ENCODE measurements at regions not wholly inside any gene's neighbourhood (a gene's known extent, or its start where the extent isn't known, plus 50 kb on each side); places are given as distances from the start of the nearest gene placed in this dataset.

GRCh38 chr7:19269301-19269700, 124.1 kb upstream of the FERD3L start:
- Histone ChIP-seq H3K4me1 (ENCODE audit: control insufficient read depth in 2 of 2, insufficient read depth in 2 of 2, low read length in 2 of 2) (no peaks in the 10 kb centered on the region), H3K36me3 (replicated peaks in 1 of 2; ENCODE audit: control extremely low read depth in 1 of 2, control insufficient read depth in 1 of 2, extremely low read depth in 1 of 2, insufficient read depth in 2 of 2, low read length in 1 of 2) (no peaks in the 10 kb centered on the region), H3K9me3 (ENCODE audit: control extremely low read depth in 1 of 3, control insufficient read depth in 2 of 3, insufficient read depth in 1 of 3, low read length in 2 of 3) (peaks cover 0 to 3% (median 0%) of the 10 kb centered on the region in 3 donors), H3K79me2 (ENCODE audit: control insufficient read depth, insufficient read depth, low read length) (no peaks in the 10 kb centered on the region), H4K20me1 (ENCODE audit: control insufficient read depth, insufficient read depth, low read length, poor library complexity, severe bottlenecking) (no peaks in the 10 kb centered on the region), H2AFZ (ENCODE audit: insufficient read depth, low read depth, low read length, poor library complexity, severe bottlenecking) (no peak overlapping the region), H3K4me2 (replicated peaks; ENCODE audit: low read depth, low read length, poor library complexity, severe bottlenecking) (no peak overlapping the region), H3K27me3 (replicated peaks in 1 of 4; ENCODE audit: control extremely low read depth in 1 of 4, control insufficient read depth in 3 of 4, insufficient read depth in 4 of 4, low read length in 3 of 4) (no peaks in the 10 kb centered on the region), H3K4me3 (ENCODE audit: control extremely low read depth in 1 of 5, extremely low read depth in 1 of 5, insufficient read depth in 1 of 5, low read depth in 2 of 5, low read length in 4 of 5) (no peak overlapping the region), H3K27ac (ENCODE audit: low read length in 2 of 2) (no peak overlapping the region), H3K9ac (ENCODE audit: low read length) (no peak overlapping the region)
- no peak for DNase-seq
- H3K4me3 Mint-ChIP-seq: no peak overlapping the region
- intact Hi-C loops (cut with micrococcal nuclease): no loop called here
- no peaks in the 10 kb centered on the region for H3K9me3 Mint-ChIP-seq (ENCODE audit: insufficient read depth)
- ChIA-PET POLR2A (no interaction called here), CTCF (no interaction called here)
- H3K27ac Mint-ChIP-seq: no peak overlapping the region
- no peaks in the 10 kb centered on the region for H3K27me3 Mint-ChIP-seq
- no peaks in the 10 kb centered on the region for H3K4me1 Mint-ChIP-seq
- TF ChIP-seq EZH2 (IDR thresholded peaks at IDR 0.05; ENCODE audit: borderline replicate concordance, insufficient read depth, low read depth, low read length, poor library complexity, severe bottlenecking) (no peak), CTCF (IDR thresholded peaks at IDR 0.05) (no peak)
- no peak for ATAC-seq (ENCODE audit: low read depth)

- no peak overlapping the region for H3K4me3 Mint-ChIP-seq
- no peaks in the 10 kb centered on the region for H3K9me3 Mint-ChIP-seq (ENCODE audit: insufficient read depth)
- no peak overlapping the region for H3K27ac Mint-ChIP-seq
- H2AFZ ChIP-seq (ENCODE audit: insufficient read depth, low read depth, low read length, poor library complexity, severe bottlenecking): no peak overlapping the region
- no peak for TF ChIP-seq CTCF (IDR thresholded peaks at IDR 0.05)
- TF ChIP-seq EZH2 (IDR thresholded peaks at IDR 0.05; ENCODE audit: borderline replicate concordance, insufficient read depth, low read depth, low read length, poor library complexity, severe bottlenecking): no peak
- no peaks in the 10 kb centered on the region for H3K4me1 ChIP-seq (ENCODE audit: control insufficient read depth in 2 of 2, insufficient read depth in 2 of 2, low read length in 2 of 2)
- H3K27me3 ChIP-seq (replicated peaks in 1 of 4; ENCODE audit: control extremely low read depth in 1 of 4, control insufficient read depth in 3 of 4, insufficient read depth in 4 of 4, low read length in 3 of 4): no peaks in the 10 kb centered on the region
- POLR2A ChIA-PET: no interaction called here
- H3K4me1 Mint-ChIP-seq: no peaks in the 10 kb centered on the region
- CTCF ChIA-PET: no interaction called here
- H4K20me1 ChIP-seq (ENCODE audit: control insufficient read depth, insufficient read depth, low read length, poor library complexity, severe bottlenecking): no peaks in the 10 kb centered on the region
- no peak overlapping the region for H3K4me2 ChIP-seq (replicated peaks; ENCODE audit: low read depth, low read length, poor library complexity, severe bottlenecking)
- H3K79me2 ChIP-seq (ENCODE audit: control insufficient read depth, insufficient read depth, low read length): no peaks in the 10 kb centered on the region
- ATAC-seq (ENCODE audit: low read depth) (no peak), DNase-seq (no peak)
- no peaks in the 10 kb centered on the region for H3K27me3 Mint-ChIP-seq
- intact Hi-C loops (cut with micrococcal nuclease): no loop called here
- H3K27ac ChIP-seq (ENCODE audit: low read length in 2 of 2): no peak overlapping the region
- H3K9me3 ChIP-seq (ENCODE audit: control extremely low read depth in 1 of 3, control insufficient read depth in 2 of 3, insufficient read depth in 1 of 3, low read length in 2 of 3): peaks cover 0 to 3% (median 0%) of the 10 kb centered on the region in 3 donors
- WGBS (ENCODE audit: insufficient coverage): no CpG with 5 or more reads among the region's 2 CpGs
- H3K4me3 ChIP-seq (ENCODE audit: control extremely low read depth in 1 of 5, extremely low read depth in 1 of 5, insufficient read depth in 1 of 5, low read depth in 2 of 5, low read length in 4 of 5): no peak overlapping the region
- H3K36me3 ChIP-seq (replicated peaks in 1 of 2; ENCODE audit: control extremely low read depth in 1 of 2, control insufficient read depth in 1 of 2, extremely low read depth in 1 of 2, insufficient read depth in 2 of 2, low read length in 1 of 2): no peaks in the 10 kb centered on the region
- H3K9ac ChIP-seq (ENCODE audit: low read length): no peak overlapping the region
Measured at GRCh38 chr7:19268737-19269136, 123.5 kb upstream of the FERD3L start.

Data from B cell (primary cell).